GM18907 (cell line): ENCODE measurements at regions not wholly inside any gene's neighbourhood (a gene's known extent, or its start where the extent isn't known, plus 50 kb on each side); places are given as distances from the start of the nearest gene placed in this dataset.

Experiments used
- ATAC-seq: cut with Tn5 transposase; IDR thresholded peaks from one replicate; pipeline ENCODE4 v1.9.1; 2021; ENCODE audit warnings: mild to moderate bottlenecking, moderate library complexity; ENCODE audit not compliant: unreplicated experiment

DNA sequence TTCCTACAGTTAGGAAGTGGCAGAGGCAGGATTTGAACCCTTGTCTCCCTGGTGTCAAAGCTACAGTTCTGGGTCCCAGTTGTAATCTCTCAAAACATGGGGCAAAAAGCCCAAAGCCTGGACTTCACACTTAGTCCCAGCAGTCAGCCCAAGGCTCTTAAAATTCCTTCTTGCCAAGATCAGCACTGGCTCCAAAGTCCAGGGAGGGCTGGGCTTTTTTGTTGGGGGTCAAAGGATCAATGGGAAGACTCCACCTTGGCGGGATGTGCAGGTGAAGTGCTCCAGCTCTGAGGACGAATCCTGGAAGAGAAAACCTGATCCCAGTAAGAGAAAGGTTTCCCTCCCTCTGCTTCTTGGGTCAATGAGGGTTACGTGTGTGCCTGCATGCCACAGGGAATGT is 195.5 kb downstream of the HAPSTR1 start:
- no peak for ATAC-seq

GRCh38 chr16:9296271-9296590 is 204.8 kb downstream of the HAPSTR1 start:
- ATAC-seq, result peak; percentile 61

- no peak for ATAC-seq
These were observed 206.1 kb downstream of the HAPSTR1 start for GRCh38 chr16:9297437-9298113.

- ATAC-seq, result no peak
These were observed 208.8 kb downstream of the HAPSTR1 start for GRCh38 chr16:9300252-9300651.

DNA sequence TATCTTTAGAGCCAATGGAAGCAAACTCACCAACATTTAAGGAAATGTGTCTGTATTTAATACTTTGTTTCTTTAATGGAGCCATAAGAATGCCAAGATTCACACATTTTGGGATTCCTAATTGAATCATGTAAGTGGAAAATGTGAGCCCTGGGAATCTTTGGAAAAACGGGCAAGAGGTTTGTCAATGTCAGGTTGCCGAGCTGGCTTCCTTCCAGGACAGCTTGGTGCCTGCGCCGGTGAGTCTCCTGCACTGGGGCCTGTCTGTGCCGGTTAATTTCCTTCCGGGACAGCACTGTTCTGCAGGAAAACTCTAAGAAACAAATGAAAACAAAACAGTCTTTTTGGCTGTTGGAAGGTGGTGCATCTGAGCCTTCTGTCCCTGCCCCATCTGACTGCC is 210.6 kb downstream of the HAPSTR1 start:
- ATAC-seq, result no peak

GRCh38 chr16:9306753-9307152 is 215.3 kb downstream of the HAPSTR1 start:
- no peak for ATAC-seq

GRCh38 chr16:9307446-9307845 is 216.0 kb downstream of the HAPSTR1 start:
- no peak for ATAC-seq

GRCh38 chr16:9308356-9308801 is 216.9 kb downstream of the HAPSTR1 start:
- no peak for ATAC-seq

DNA sequence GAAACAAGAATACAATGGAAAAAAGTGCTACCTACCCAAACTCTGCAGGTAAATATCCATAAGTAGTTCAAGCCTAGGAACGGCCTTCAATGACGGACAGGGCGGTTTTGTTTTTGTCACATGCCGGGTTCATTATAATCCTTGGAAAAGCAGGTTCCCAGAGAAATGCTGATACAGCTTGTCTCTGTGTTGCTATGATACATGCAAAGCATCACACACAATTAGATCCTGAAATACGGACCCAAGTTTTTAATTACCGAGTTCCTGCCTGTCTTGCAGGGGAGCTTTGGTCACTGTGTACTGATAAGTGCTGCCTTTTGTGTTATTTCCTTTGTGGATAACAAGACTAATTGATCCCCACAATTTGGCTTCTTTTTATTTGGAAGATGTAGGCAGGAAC is 217.4 kb downstream of the HAPSTR1 start:
- ATAC-seq, result no peak

GRCh38 chr16:9309844-9310243 is 218.4 kb downstream of the HAPSTR1 start:
- no peak for ATAC-seq

DNA sequence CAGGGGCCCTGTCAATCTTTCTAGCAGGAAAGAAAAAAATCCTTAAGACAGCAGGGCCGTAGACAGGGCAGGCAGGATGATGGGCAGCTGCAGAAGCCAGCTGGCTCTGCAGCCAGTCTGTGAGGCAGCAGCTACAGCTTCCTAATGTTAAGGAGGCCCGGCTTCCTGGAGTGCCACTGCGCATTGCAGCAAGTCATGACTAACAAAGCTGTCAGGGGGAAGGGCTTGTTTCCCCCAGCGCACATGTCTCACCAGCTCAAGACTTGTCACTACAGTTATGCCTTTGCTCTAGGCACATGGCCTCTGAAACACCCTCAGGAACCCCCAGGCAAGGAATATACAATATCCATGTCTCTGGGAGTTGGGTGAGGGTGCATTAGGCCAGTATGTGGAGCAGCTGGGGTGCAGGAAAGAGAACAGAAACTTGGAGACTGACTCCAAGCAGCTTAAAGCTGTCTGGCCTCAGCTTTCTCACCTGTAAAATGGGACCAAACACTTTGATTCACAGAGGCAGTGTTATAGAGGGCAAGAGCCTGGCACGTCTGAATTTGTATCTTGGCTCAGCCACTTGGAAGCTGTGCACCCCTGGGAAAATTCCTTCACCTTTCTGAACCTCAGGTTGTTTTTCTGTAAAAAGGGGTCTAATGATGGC is 220.0 kb downstream of the HAPSTR1 start:
- ATAC-seq, result no peak

GRCh38 chr16:9316008-9316407 is 224.6 kb downstream of the HAPSTR1 start:
- no peak for ATAC-seq

GRCh38 chr16:9316615-9317014 is 225.2 kb downstream of the HAPSTR1 start:
- ATAC-seq, result no peak

- ATAC-seq, result no peak
These were observed 227.3 kb downstream of the HAPSTR1 start for GRCh38 chr16:9318764-9319163.

DNA sequence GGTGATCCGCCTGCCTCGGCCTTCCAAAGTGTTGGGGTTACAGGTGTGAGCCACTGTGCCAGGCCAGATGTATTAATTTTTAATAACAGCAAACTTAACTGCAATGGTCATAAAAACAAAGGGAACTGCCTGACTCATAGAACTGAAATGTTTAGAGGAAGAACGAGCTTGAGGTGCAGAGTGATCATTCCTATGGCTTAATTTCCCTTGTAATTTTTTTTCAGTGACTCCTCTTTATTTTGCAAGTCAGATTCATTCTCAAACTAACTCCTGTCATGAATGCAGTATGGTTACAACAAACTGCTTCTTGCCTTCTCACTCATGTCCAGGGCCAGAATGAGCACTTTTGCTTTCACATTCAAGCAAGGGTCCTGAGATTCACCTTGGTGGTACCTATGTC is 231.3 kb downstream of the HAPSTR1 start:
- no peak for ATAC-seq

- no peak for ATAC-seq
These were observed 231.7 kb downstream of the HAPSTR1 start for GRCh38 chr16:9323170-9323569.

DNA sequence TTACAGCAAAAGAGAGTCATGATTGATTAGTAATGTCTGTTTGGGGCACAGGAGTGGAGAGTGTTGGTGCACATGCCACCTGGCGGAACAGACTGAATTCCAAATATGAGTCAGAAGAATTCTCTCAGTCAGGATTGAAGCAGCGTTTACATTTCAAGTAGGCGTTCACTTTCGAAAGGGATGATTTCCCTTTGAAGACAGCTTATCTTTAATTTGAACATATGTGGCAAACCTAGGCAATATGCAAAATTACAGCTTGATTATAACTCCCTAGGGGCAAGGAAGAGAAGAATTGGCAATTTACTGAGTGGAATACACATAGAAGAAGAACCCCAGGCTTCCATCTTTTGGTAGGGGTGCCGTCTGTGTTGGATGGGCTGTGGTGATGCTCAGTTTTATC is 235.8 kb downstream of the HAPSTR1 start:
- no peak for ATAC-seq

DNA sequence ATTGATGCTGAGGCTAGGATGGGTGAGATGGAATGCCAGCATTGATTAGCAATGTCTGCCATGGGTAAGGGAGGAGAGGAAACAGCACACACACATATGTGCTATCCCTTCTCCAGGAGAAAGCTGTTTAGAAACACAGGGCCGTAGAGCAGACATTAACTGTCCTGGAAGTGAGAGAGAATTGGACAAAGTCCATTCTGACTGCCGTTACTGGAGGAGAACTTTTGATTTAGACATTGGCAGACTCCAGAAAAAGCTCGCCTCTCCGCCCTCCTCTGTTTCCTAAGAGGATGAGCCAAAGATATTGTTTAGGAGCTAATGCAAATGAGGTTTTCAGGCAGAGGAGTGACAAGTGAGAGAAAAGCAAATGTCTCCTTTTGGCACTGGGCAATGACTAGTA is 237.0 kb downstream of the HAPSTR1 start:
- no peak for ATAC-seq

- no peak for ATAC-seq
These were observed 238.7 kb downstream of the HAPSTR1 start for GRCh38 chr16:9330095-9330494.

DNA sequence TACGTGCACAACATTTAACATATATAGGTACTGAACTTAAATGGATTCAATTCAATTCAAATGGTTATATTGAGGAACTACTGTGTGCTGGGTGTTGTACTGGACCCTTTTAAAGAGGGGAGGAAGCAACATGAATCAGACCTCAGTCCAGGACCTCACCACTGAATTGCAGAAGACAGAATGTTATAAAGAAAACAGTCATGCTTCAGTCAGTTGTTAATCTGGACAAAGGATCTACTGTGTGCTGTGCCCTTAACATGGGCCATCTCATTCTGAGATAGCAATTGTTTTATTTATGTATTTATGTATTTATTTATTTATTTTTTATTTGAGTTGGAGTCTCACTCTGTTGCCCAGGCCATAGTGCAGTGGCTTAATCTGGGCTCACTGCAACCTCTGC is 240.1 kb downstream of the HAPSTR1 start:
- ATAC-seq, result no peak

DNA sequence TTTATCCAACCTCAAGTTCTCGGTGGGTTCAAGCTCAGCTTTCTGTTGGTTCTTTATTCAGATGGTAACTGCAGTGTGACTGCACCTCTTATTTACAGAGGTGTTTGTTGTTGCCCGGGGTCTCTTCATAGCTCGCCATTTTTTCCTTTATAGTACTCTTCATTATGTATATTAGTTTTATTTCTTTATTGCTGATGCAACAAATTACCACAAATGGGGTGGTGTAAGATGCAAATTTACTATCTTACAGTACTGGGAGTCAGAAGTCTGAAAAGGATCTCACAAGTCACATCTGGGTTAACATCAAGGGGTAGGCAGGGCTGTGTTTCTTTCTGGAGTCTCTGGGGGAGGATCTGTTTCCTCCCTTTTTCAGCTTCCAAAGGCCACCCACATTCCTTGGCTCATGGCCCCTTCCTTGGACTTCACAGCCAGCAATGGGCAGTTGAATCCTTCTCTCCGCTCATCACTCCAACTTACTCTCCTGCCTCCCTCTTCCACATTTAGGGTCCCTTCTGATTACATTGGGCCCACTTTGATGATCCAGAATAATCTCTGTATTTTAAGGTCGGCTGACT is 241.2 kb downstream of the HAPSTR1 start:
- no peak for ATAC-seq

- ATAC-seq, result no peak
These were observed 242.0 kb downstream of the HAPSTR1 start for GRCh38 chr16:9333469-9333868.

- no peak for ATAC-seq
These were observed 242.7 kb downstream of the HAPSTR1 start for GRCh38 chr16:9334103-9334502.
